HG03196 (cell line): ENCODE measurements at regions not wholly inside any gene's neighbourhood (a gene's known extent, or its start where the extent isn't known, plus 50 kb on each side); places are given as distances from the start of the nearest gene placed in this dataset.
A peak's percentile ranks its signal among the peaks of the same experiment; 100 is the strongest.
"Not testable (repeated sequence)": the region's sequence is repeated elsewhere in the genome, so short reads cannot be mapped to it uniquely, and the experiment has no call there.

Experiments
- ATAC-seq: cut with Tn5 transposase; IDR thresholded peaks from one replicate; pipeline ENCODE4 v1.9.1; 2021; ENCODE audit not compliant: unreplicated experiment

GRCh38 chr7:85805656-85806055, 618.8 kb upstream of the SEMA3D start:
- no peak for ATAC-seq

- ATAC-seq: no peak
Observed at GRCh38 chr7:85805249-85805648, 618.4 kb upstream of the SEMA3D start.

- ATAC-seq: no peak
Observed at GRCh38 chr7:85802211-85802610, 615.4 kb upstream of the SEMA3D start.

GRCh38 chr7:85796956-85797355, 610.1 kb upstream of the SEMA3D start:
- no peak for ATAC-seq

GRCh38 chr7:85791098-85791497, 604.2 kb upstream of the SEMA3D start:
- ATAC-seq: not testable (repeated sequence)

GRCh38 chr7:85781606-85782005, 594.8 kb upstream of the SEMA3D start:
- ATAC-seq: no peak

- ATAC-seq: no peak
Observed at GRCh38 chr7:85776691-85777345, 590.0 kb upstream of the SEMA3D start.

- ATAC-seq: no peak
Observed at GRCh38 chr7:85775431-85775830, 588.6 kb upstream of the SEMA3D start.

- ATAC-seq: no peak
Observed at GRCh38 chr7:85774986-85775385, 588.1 kb upstream of the SEMA3D start.

GRCh38 chr7:85773116-85773728, 586.4 kb upstream of the SEMA3D start:
- ATAC-seq: no peak

- no peak for ATAC-seq
Observed at GRCh38 chr7:85771516-85771915, 584.7 kb upstream of the SEMA3D start.

GRCh38 chr7:85770332-85770731, 583.5 kb upstream of the SEMA3D start:
- ATAC-seq: no peak

GRCh38 chr7:85765698-85766298, 578.9 kb upstream of the SEMA3D start:
- ATAC-seq: no peak

- no peak for ATAC-seq
Observed at GRCh38 chr7:85764034-85764433, 577.2 kb upstream of the SEMA3D start.

- no peak for ATAC-seq
Observed at GRCh38 chr7:85757348-85757747, 570.5 kb upstream of the SEMA3D start.

- ATAC-seq: peak; percentile 91
Observed at GRCh38 chr7:85750454-85750949, 563.6 kb upstream of the SEMA3D start.

- ATAC-seq: peak; percentile 11
Observed at GRCh38 chr7:85749696-85750453, 563.0 kb upstream of the SEMA3D start.

GRCh38 chr7:85748861-85749260, 562.0 kb upstream of the SEMA3D start:
- no peak for ATAC-seq

GRCh38 chr7:85737426-85737825, 550.6 kb upstream of the SEMA3D start:
- no peak for ATAC-seq

GRCh38 chr7:85736085-85736484, 549.2 kb upstream of the SEMA3D start:
- ATAC-seq: no peak

- ATAC-seq: no peak
Observed at GRCh38 chr7:85734823-85735222, 548.0 kb upstream of the SEMA3D start.
